ENCODE measurements at regions not wholly inside any gene's neighbourhood (a gene's known extent, or its start where the extent isn't known, plus 50 kb on each side); places are given as distances from the start of the nearest gene placed in this dataset.

- intact Hi-C loops (cut with DNase I) = no loop called here
- TF ChIP-seq EP300 (IDR thresholded peaks at IDR 0.05) = no peak
- TF ChIP-seq CTCF (IDR thresholded peaks at IDR 0.05) = peak in 3 of 4 experiments; percentile 30 to 54 (median 49)
- no peak for DNase-seq
These were observed 305.1 kb downstream of the PSAT1 start for GRCh38 chr9:78601957-78602565.

GRCh38 chr9:78605041-78606000, 308.4 kb downstream of the PSAT1 start:
- DNase-seq = no peak

More at GRCh38 chr9:78601957-78602565, 305.1 kb downstream of the PSAT1 start:
- Histone ChIP-seq H3K9me3 (no peaks in the 10 kb centered on the region), H3K36me3 (no peaks in the 10 kb centered on the region), H3K4me1 (peaks cover 0 to 5% (median 0%) of the 10 kb centered on the region in 4 donors), H3K27me3 (peaks cover 0 to 4% (median 0%) of the 10 kb centered on the region in 3 donors), H3K27ac (no peak overlapping the region), H3K4me3 (no peak overlapping the region)
- 24 to 32% methylated on average over 7 of the region's 7 CpGs for WGBS, 2 donors

GRCh38 chr9:78606001-78606379, 309.1 kb downstream of the PSAT1 start:
- H3K9me3 ChIP-seq = no peaks in the 10 kb centered on the region
- H3K27ac ChIP-seq = no peak overlapping the region
- peaks cover 0 to 4% (median 0%) of the 10 kb centered on the region in 3 donors for H3K27me3 ChIP-seq
- H3K36me3 ChIP-seq = no peaks in the 10 kb centered on the region
- intact Hi-C loops (cut with DNase I) = no loop called here
- no peak for TF ChIP-seq EP300 (IDR thresholded peaks at IDR 0.05)
- no peak for DNase-seq
- peaks cover 0 to 5% (median 0%) of the 10 kb centered on the region in 4 donors for H3K4me1 ChIP-seq
- WGBS, 2 donors = 24 to 54% methylated on average over 5 of the region's 5 CpGs
- no peak overlapping the region for H3K4me3 ChIP-seq

More at GRCh38 chr9:78605041-78606000, 308.4 kb downstream of the PSAT1 start:
- H3K27me3 ChIP-seq = peaks cover 0 to 4% (median 0%) of the 10 kb centered on the region in 3 donors
- H3K4me1 ChIP-seq = peaks cover 0 to 5% (median 0%) of the 10 kb centered on the region in 4 donors
- 66 to 73% methylated on average over 16 of the region's 16 CpGs for WGBS, 2 donors
- TF ChIP-seq CTCF (IDR thresholded peaks at IDR 0.05) (no peak), POLR2AphosphoS5 (IDR thresholded peaks at IDR 0.05) (no peak), POLR2A (IDR thresholded peaks at IDR 0.05) (no peak), EP300 (IDR thresholded peaks at IDR 0.05) (no peak)
- no peak overlapping the region for H3K27ac ChIP-seq
- intact Hi-C loops (cut with DNase I) = no loop called here
- H3K36me3 ChIP-seq = no peaks in the 10 kb centered on the region
- no peak overlapping the region for H3K4me3 ChIP-seq
- no peaks in the 10 kb centered on the region for H3K9me3 ChIP-seq

DNA sequence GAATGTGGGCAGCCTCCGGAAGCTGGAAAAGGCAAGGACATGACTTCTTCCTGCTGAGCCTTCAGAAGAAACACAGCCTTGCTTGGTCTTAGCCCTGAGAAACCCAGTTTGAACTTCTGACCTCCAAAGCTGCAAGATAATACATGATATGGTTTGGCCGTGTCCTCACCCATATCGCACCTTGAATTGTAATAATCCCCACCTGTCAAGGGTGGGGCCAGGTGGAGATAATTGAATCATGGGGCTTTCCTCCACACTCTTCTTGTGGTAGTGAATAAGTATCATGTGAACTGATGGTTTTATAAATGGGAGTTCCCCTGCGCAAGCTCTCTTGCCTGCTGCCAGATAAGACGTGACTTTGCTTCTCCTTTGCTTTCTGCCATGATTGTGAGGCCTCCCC, 310.9 kb downstream of the PSAT1 start:
- Histone ChIP-seq H3K4me1 (no peaks in the 10 kb centered on the region), H3K27me3 (peaks cover 0 to 4% (median 0%) of the 10 kb centered on the region in 3 donors), H3K27ac (no peak overlapping the region), H3K4me3 (no peak overlapping the region), H3K9me3 (no peaks in the 10 kb centered on the region), H3K36me3 (no peaks in the 10 kb centered on the region)
- intact Hi-C loops (cut with DNase I) = no loop called here
- no peak for DNase-seq
- TF ChIP-seq EP300 (IDR thresholded peaks at IDR 0.05) (no peak), POLR2A (IDR thresholded peaks at IDR 0.05) (no peak), CTCF (IDR thresholded peaks at IDR 0.05) (no peak), POLR2AphosphoS5 (IDR thresholded peaks at IDR 0.05) (no peak)
- WGBS, 2 donors = 62 to 74% methylated on average over 5 of the region's 5 CpGs

DNA sequence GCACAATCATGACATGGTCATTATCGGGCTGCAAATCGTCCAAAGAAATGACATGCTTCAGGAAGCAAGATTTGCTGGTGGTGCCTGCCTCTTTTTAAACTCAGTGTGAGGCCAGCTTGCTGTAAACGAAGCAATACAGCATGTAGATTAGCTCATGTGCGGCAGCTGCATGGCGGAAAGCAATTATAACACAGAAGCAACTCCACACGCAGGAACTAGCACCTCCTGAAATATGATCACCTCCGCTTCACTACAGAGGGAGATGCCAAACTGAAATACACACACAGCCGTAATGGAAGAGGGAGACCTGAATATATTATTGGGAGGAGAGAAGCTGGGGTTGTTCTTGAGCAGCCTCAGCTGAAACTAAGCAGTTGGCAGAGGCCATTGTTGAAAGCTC, 312.5 kb downstream of the PSAT1 start:
- Histone ChIP-seq H3K9me3 (no peaks in the 10 kb centered on the region), H3K4me3 (no peak overlapping the region), H3K36me3 (no peaks in the 10 kb centered on the region), H3K4me1 (no peaks in the 10 kb centered on the region), H3K27ac (no peak overlapping the region), H3K27me3 (no peaks in the 10 kb centered on the region)
- intact Hi-C loops (cut with DNase I) = no loop called here
- 78 to 83% methylated on average over 8 of the region's 8 CpGs for WGBS, 2 donors
- DNase-seq = no peak
- TF ChIP-seq EP300 (IDR thresholded peaks at IDR 0.05) (no peak), POLR2A (IDR thresholded peaks at IDR 0.05) (no peak), POLR2AphosphoS5 (IDR thresholded peaks at IDR 0.05) (no peak), CTCF (IDR thresholded peaks at IDR 0.05) (no peak)
